HUES64 (cell line): ENCODE measurements at regions not wholly inside any gene's neighbourhood (a gene's known extent, or its start where the extent isn't known, plus 50 kb on each side); places are given as distances from the start of the nearest gene placed in this dataset.

ENCODE experiments used
- H3K27ac ChIP-seq: 2 replicates; pipeline ENCODE4 v1.7.0; 2013; ENCODE audit warnings: low read depth, low read length, inconsistent platforms
- H3K27me3 ChIP-seq: 2 replicates; pipeline ENCODE4 v1.6.1; 2013; ENCODE audit warnings: mild to moderate bottlenecking, low read length; ENCODE audit not compliant: insufficient read depth
- H3K36me3 ChIP-seq: 2 replicates; pipeline ENCODE4 v1.6.1; 2013; ENCODE audit warnings: mild to moderate bottlenecking, low read length; ENCODE audit not compliant: insufficient read depth
- H3K4me1 ChIP-seq: 2 replicates; pipeline ENCODE4 v1.6.1; 2013; ENCODE audit warnings: mild to moderate bottlenecking, low read length, moderate library complexity; ENCODE audit not compliant: insufficient read depth
- H3K4me3 ChIP-seq: 2 replicates; pipeline ENCODE4 v1.5.1; 2013; ENCODE audit warnings: mild to moderate bottlenecking, low read length, moderate library complexity
- H3K9ac ChIP-seq: 2 replicates; pipeline ENCODE4 v1.6.1; 2013; ENCODE audit warnings: mild to moderate bottlenecking, low read depth, low read length
- H3K9me3 ChIP-seq: 2 replicates; pipeline ENCODE4 v1.6.1; 2013; ENCODE audit warnings: low read depth, low read length; ENCODE audit not compliant: insufficient read depth
- WGBS: fragments of 150-250, 120-280 bp; methylation state at CpG from one replicate; pipeline ENCODE4 v1.1.7; 2013; ENCODE audit warnings: missing lambda C conversion rate; 5-methylcytosine and 5-hydroxymethylcytosine counted together

GRCh38 chr2:222372993-222373392, 51.4 kb upstream of the SGPP2 start:
- Histone ChIP-seq H3K9me3 (0 out of 2 replicates have a peak, but pooled peaks cover 4% of the 10 kb centered on the region), H3K27ac (no peak overlapping the region), H3K27me3 (no peaks in the 10 kb centered on the region), H3K4me1 (0 out of 2 replicates have a peak, but pooled peaks cover 1% of the 10 kb centered on the region), H3K9ac (no peak overlapping the region), H3K4me3 (no peak overlapping the region), H3K36me3 (no peaks in the 10 kb centered on the region)
- 88% methylated on average over 3 of the region's 3 CpGs for whole genome bisulfite sequencing
